HEK293 (cell line): ENCODE measurements at regions not wholly inside any gene's neighbourhood (a gene's known extent, or its start where the extent isn't known, plus 50 kb on each side); places are given as distances from the start of the nearest gene placed in this dataset.

Source experiments
- CTCF ChIA-PET: fragments of 350-600 bp; formaldehyde crosslinking; extraction: SDS; loops from one replicate; lab custom pipeline; 2021; ENCODE audit warnings: antibody characterized with exemption; lab: Yijun Ruan, JAX
- POLR2A ChIA-PET: fragments of 300-600 bp; formaldehyde crosslinking; extraction: SDS; loops from one replicate; lab custom pipeline; 2020; ENCODE audit warnings: antibody characterized with exemption, inconsistent platforms; lab: Yijun Ruan, JAX
- H3K27ac ChIP-seq: fragments of 200-500 bp; sonication (Bioruptor generic); 2 replicates; pipeline ENCODE4 v1.5.1; 2014; ENCODE audit warnings: low read depth, low read length, control low read depth, inconsistent platforms; ENCODE audit errors: extremely low read depth
- H3K36me3 ChIP-seq, 2 experiments: fragments of 200-500 bp in 1 of 2; sonication (Bioruptor generic) in 1 of 2; 1 replicate in 1 of 2; 2 replicates in 1 of 2; pipeline ENCODE4 v1.5.1; 2014 to 2017; ENCODE audit warnings: inconsistent platforms in 2 of 2, low read length in 2 of 2; ENCODE audit not compliant: control insufficient read depth in 2 of 2, insufficient read depth in 1 of 2
- H3K4me1 ChIP-seq: fragments of 200-500 bp; sonication (Bioruptor generic); 2 replicates; pipeline ENCODE4 v1.5.1; 2014; ENCODE audit warnings: mild to moderate bottlenecking, low read length, inconsistent platforms; ENCODE audit not compliant: control insufficient read depth, insufficient read depth
- H3K4me3 ChIP-seq: 2 replicates; pipeline ENCODE4 v1.5.1; 2011; ENCODE audit warnings: low read depth, mild to moderate bottlenecking, control low read depth, low read length, moderate library complexity
- H3K9me3 ChIP-seq: fragments of 200-500 bp; sonication (Bioruptor generic); 2 replicates; pipeline ENCODE4 v1.5.1; 2014; ENCODE audit warnings: low read depth, low read length, inconsistent platforms; ENCODE audit not compliant: control insufficient read depth, insufficient read depth
- BCL6B ChIP-seq: fragments of 450-650 bp; formaldehyde crosslinking; IDR thresholded peaks from 2 replicates; pipeline ENCODE4 v1.5.1; 2017; ENCODE audit warnings: missing biosample characterization, missing genetic modification characterization
- HOXA7 ChIP-seq: sonication (generic); formaldehyde crosslinking; IDR thresholded peaks from 2 replicates; pipeline ENCODE4 v1.8.1; 2022; ENCODE audit warnings: missing genetic modification reagents, borderline replicate concordance
- PRDM10 ChIP-seq: fragments of 450-650 bp; formaldehyde crosslinking; IDR thresholded peaks from 2 replicates; pipeline ENCODE4 v1.5.1; 2016; ENCODE audit warnings: missing biosample characterization, missing genetic modification characterization
- SCRT1 ChIP-seq: fragments of 450-650 bp; formaldehyde crosslinking; IDR thresholded peaks from 2 replicates; pipeline ENCODE4 v1.5.1; 2016; ENCODE audit warnings: missing biosample characterization, missing genetic modification characterization, borderline replicate concordance
- ZBTB11 ChIP-seq: fragments of 450-650 bp; formaldehyde crosslinking; conservative IDR thresholded peaks from 2 replicates; pipeline ENCODE4 v1.5.1; 2016; ENCODE audit warnings: low read depth, missing biosample characterization, missing genetic modification characterization
- ZNF140 ChIP-seq: fragments of 450-650 bp; formaldehyde crosslinking; IDR thresholded peaks from 2 replicates; pipeline ENCODE4 v1.5.1; 2016; ENCODE audit warnings: missing biosample characterization, missing genetic modification characterization
- ZNF2 ChIP-seq: fragments of 450-650 bp; formaldehyde crosslinking; IDR thresholded peaks from 2 replicates; pipeline ENCODE4 v1.5.1; 2016; ENCODE audit warnings: missing biosample characterization, missing genetic modification characterization
- ZNF324 ChIP-seq: fragments of 450-650 bp; formaldehyde crosslinking; IDR thresholded peaks from 2 replicates; pipeline ENCODE4 v1.5.1; 2016; ENCODE audit warnings: missing biosample characterization, missing genetic modification characterization
- ZNF449 ChIP-seq: fragments of 450-650 bp; formaldehyde crosslinking; IDR thresholded peaks from 2 replicates; pipeline ENCODE4 v1.5.1; 2017; ENCODE audit warnings: missing biosample characterization, mild to moderate bottlenecking, missing genetic modification characterization, moderate library complexity
- ZNF548 ChIP-seq: fragments of 450-650 bp; formaldehyde crosslinking; IDR thresholded peaks from 2 replicates; pipeline ENCODE4 v1.5.1; 2016; ENCODE audit warnings: missing biosample characterization, missing genetic modification characterization
- ZNF623 ChIP-seq: fragments of 450-650 bp; formaldehyde crosslinking; IDR thresholded peaks from 2 replicates; pipeline ENCODE4 v1.5.1; 2016; ENCODE audit warnings: missing biosample characterization, missing genetic modification characterization
- ZNF692 ChIP-seq: fragments of 450-650 bp; formaldehyde crosslinking; IDR thresholded peaks from 2 replicates; pipeline ENCODE4 v1.5.1; 2016; ENCODE audit warnings: missing biosample characterization, missing genetic modification characterization

GRCh38 chr9:115533511-115533910 lies 415.6 kb upstream of the TNC start:
- CTCF ChIA-PET = interaction anchor here (1.1 kb wide), 1 partner anchor 10 kb away, joined by 3 read pairs; no protein-coding TSS in a partner anchor

More at GRCh38 chr9:115533511-115533910, 415.6 kb upstream of the TNC start:
- Histone ChIP-seq H3K9me3 (no peaks in the 10 kb centered on the region), H3K4me3 (no peak overlapping the region), H3K27ac (no peak overlapping the region), H3K36me3 (no peaks in the 10 kb centered on the region), H3K4me1 (no peaks in the 10 kb centered on the region)
- no peak for TF ChIP-seq HOXA7
- no peak for TF ChIP-seq ZNF623 (tag by site-specific recombination)
- no peak for TF ChIP-seq ZNF548 (tag by site-specific recombination)
- TF ChIP-seq ZBTB11 (tag by site-specific recombination) = no peak
- no peak for TF ChIP-seq ZNF2
- no peak for TF ChIP-seq ZNF324 (tag by site-specific recombination)
- TF ChIP-seq PRDM10 = no peak
- TF ChIP-seq ZNF449 (tag by site-specific recombination) = no peak
- TF ChIP-seq SCRT1 (tag by site-specific recombination) = no peak
- no peak for TF ChIP-seq BCL6B (tag by site-specific recombination)
- TF ChIP-seq ZNF692 = no peak
- TF ChIP-seq ZNF140 (tag by site-specific recombination) = no peak
- POLR2A ChIA-PET = no interaction called here
